HEK293T (cell line): ENCODE measurements at regions not wholly inside any gene's neighbourhood (a gene's known extent, or its start where the extent isn't known, plus 50 kb on each side); places are given as distances from the start of the nearest gene placed in this dataset.

Experiments
- ARNT ChIP-seq: fragments of 450-650 bp; IDR thresholded peaks from 2 replicates; pipeline ENCODE4 v1.6.1; 2017; ENCODE audit warnings: mild to moderate bottlenecking
- BHLHE40 ChIP-seq: fragments of 450-650 bp; IDR thresholded peaks from 2 replicates; pipeline ENCODE4 v1.6.1; 2016; ENCODE audit warnings: mild to moderate bottlenecking, moderate library complexity, borderline replicate concordance
- CTBP1 ChIP-seq: fragments of 450-650 bp; IDR thresholded peaks from 2 replicates; pipeline ENCODE4 v1.6.1; 2016; ENCODE audit warnings: borderline replicate concordance
- ELF4 ChIP-seq: fragments of 450-650 bp; IDR thresholded peaks from 2 replicates; pipeline ENCODE4 v1.6.1; 2017; ENCODE audit warnings: antibody characterized with exemption
- FOXA1 ChIP-seq: fragments of 450-650 bp; IDR thresholded peaks from 2 replicates; pipeline ENCODE4 v1.6.1; 2016; ENCODE audit warnings: mild to moderate bottlenecking
- FOXK2 ChIP-seq: fragments of 450-650 bp; IDR thresholded peaks from 2 replicates; pipeline ENCODE4 v1.6.1; 2016; ENCODE audit warnings: mild to moderate bottlenecking
- FOXM1 ChIP-seq: fragments of 450-650 bp; IDR thresholded peaks from 2 replicates; pipeline ENCODE4 v1.6.1; 2017; ENCODE audit warnings: mild to moderate bottlenecking, borderline replicate concordance
- LEF1 ChIP-seq: fragments of 450-650 bp; IDR thresholded peaks from 2 replicates; pipeline ENCODE4 v1.6.1; 2017; ENCODE audit warnings: mild to moderate bottlenecking, borderline replicate concordance
- PKNOX1 ChIP-seq: fragments of 450-650 bp; IDR thresholded peaks from 2 replicates; pipeline ENCODE4 v1.6.1; 2016
- SP1 ChIP-seq: fragments of 450-650 bp; IDR thresholded peaks from 2 replicates; pipeline ENCODE4 v1.6.1; 2017
- SUZ12 ChIP-seq: fragments of 450-650 bp; IDR thresholded peaks from 2 replicates; pipeline ENCODE4 v1.6.1; 2016; ENCODE audit warnings: mild to moderate bottlenecking
- TARDBP ChIP-seq: fragments of 450-650 bp; IDR thresholded peaks from 2 replicates; pipeline ENCODE4 v1.6.1; 2016
- ZNF384 ChIP-seq: fragments of 450-650 bp; IDR thresholded peaks from 2 replicates; pipeline ENCODE4 v1.6.1; 2016

GRCh38 chr10:8159341-8160165 is 105.1 kb downstream of the GATA3 start:
- TF ChIP-seq FOXA1 (no peak), ARNT (no peak), CTBP1 (no peak), FOXK2 (no peak), ELF4 (no peak), PKNOX1 (no peak), SP1 (no peak), BHLHE40 (no peak), SUZ12 (no peak), TARDBP (no peak), FOXM1 (no peak), LEF1 (no peak), ZNF384 (no peak)
